ENCODE measurements at regions not wholly inside any gene's neighbourhood (a gene's known extent, or its start where the extent isn't known, plus 50 kb on each side); places are given as distances from the start of the nearest gene placed in this dataset.

GRCh38 chr18:42670860-42671259 lies 444.6 kb downstream of the RIT2 start:
- no peak for TF ChIP-seq CTCF (optimal IDR thresholded peaks at IDR 0.05 in 1 of 3, IDR thresholded peaks at IDR 0.05 in 1 of 3, conservative IDR thresholded peaks at IDR 0.05 in 1 of 3; ENCODE audit: extremely low read depth in 1 of 3, insufficient read depth in 2 of 3, low read length in 3 of 3)
- no peak for TF ChIP-seq EZH2 (IDR thresholded peaks at IDR 0.05; ENCODE audit: low read length)
